ENCODE measurements at regions not wholly inside any gene's neighbourhood (a gene's known extent, or its start where the extent isn't known, plus 50 kb on each side); places are given as distances from the start of the nearest gene placed in this dataset.
"Not testable (repeated sequence)": the region's sequence is repeated elsewhere in the genome, so short reads cannot be mapped to it uniquely, and the experiment has no call there.

DNA sequence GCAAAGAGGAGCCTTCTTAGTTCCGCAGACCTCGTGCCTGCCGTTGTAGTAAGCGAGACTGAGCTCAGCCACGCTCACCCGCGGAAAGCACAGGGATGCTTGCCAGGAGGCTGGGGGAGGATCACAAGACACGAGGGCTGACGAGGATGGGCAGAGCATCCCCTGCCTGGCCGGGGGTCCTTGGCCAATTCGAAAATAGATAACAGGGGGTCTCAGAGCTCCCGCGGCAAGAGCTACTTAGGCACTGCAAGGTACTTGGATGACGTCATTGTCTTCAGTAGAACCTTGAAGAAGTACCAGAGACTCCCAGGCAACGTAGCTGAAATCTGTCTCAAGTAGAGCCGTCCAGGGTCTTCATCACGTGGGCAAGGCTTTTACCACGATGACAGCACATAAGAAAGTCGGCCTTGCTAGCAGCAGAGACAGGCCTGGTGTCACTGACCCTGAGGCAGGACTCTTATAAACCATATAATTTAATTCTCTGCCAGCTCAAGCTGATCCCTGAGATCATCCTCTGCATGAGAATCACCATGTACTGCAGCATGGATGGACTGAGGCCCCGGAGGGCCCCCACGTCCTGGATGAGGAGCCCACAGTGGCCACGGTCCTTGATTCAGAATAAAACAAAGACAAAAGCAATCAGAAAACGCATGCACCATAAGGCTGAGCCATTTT, 81.9 kb downstream of the TMEM18 start:
- DNase-seq (ENCODE audit: low read depth): no peak

DNA sequence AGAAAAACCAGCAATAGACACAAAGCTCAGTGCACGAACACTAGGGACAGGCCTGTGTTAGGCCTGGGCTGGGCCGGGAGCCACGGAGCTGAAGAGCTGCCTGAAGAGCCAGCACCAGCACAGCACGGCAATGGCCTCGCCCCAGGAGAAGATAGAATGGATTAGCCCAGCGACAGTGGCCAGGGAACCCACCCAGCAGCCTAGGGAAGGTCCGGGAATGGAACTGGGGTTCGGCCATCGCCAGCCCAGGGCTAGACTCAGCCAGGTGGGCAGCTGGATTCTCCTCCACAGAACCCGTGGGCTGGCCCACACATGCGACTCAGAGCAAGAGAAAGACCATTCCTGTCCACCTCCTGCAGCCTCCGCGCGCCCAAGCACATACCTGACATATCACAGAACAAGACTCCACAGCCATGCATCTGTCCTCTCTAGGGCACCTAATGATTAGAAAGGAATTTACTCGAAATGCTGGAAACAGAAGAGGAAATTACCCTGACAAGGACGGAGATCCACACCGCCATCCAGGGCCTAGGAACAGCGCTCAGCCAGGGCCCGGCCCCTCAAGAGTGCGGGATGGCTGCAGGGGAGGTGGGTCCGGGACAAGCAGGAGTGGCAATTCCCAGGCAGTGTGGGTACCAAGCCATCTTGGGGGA, 82.8 kb downstream of the TMEM18 start:
- no peak for DNase-seq (ENCODE audit: low read depth)

DNA sequence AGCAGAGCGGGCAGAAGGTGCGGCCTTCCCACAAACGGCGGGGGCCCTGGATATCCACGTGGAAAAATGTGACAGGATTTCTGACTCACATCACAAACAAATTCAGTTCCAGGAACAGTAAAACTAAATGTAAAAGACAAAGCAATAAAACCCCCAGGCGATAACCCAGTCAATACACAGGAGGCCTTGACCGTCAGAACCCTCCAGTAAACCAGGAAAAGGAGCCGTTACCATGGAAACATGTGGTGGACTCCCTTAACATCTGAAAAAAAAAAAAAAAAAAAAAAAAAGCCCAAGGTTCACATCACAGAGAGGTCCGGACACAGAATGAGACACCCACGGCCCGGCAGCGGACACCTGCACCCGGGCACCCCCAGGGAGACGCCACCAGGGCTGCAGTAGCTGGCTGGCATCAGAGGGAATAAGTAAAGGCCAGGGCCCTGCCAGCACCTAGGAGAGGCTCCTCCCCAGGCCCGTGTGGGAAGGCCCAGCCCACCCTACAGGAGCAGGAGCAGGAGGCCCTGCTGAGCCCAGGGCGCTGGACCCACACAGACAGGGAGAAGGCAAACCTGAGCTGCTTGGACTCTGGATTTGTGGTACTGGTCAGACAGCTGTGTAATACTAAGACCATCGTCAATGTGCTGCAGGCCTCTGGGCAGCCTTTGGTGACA, 83.7 kb downstream of the TMEM18 start:
- no peak for DNase-seq (ENCODE audit: low read depth)

DNA sequence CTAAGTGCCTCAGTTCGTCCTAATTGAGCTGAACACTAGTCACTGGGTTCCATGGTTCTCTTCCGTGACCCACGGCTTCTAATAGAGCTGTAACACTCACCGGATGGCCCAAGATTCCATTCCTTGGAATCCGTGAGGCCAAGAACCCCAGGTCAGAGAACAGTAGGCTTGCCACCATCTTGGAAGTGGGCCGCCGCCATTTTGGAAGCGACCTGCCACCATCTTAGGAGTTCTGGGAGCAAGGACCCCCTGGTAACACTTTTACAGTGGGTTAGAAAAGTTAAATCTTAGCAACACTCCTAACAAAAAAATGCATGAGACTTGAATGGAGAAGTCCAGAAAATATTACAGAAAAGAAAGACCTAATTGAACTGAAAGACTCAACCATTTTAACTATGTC, 84.5 kb downstream of the TMEM18 start:
- DNase-seq (ENCODE audit: low read depth): no peak

DNA sequence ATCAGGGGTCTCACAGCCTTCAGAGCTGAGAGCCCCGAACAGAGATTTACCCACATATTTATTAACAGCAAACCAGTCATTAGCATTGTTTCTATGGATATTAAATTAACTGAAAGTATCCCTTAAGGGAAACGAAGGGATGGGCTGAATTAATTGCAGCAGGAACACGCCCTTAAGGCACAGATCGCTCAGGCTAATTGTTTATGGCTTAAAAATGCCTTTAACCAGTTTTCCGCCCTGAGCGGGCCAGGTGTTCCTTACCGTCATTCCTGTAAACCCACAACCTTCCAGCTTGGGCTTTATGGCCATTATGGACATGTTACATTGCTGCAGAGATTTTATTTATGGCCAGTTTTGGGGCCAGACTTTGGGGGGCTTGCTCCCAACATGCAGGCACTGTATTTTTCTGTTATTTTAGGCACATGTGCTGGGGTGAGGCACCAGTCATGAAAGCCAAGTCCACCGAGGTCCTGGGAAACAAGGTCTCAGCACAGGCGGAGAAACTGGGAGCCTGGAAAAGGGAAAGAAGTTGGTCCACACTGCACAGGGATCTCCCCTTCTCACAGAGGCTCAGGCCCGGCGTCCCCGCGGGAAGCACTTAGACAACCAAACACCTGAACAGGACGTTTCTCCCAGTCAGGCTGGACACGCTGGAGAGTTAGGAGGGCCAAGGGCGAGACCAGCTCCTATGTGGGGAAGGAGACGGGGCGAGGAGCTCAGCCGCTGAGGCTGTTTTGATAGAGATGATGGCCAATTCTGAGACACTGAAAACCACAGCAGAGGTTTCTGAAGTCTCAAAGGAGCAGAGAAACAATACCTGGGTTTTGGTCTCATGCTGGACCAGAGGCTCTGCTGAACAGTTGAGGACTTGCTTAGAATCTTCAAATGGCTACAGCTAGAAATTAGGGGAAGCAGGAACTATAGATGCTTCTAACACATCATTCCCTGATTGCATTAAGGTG, 86.7 kb downstream of the TMEM18 start:
- no peak for DNase-seq (ENCODE audit: low read depth)

DNA sequence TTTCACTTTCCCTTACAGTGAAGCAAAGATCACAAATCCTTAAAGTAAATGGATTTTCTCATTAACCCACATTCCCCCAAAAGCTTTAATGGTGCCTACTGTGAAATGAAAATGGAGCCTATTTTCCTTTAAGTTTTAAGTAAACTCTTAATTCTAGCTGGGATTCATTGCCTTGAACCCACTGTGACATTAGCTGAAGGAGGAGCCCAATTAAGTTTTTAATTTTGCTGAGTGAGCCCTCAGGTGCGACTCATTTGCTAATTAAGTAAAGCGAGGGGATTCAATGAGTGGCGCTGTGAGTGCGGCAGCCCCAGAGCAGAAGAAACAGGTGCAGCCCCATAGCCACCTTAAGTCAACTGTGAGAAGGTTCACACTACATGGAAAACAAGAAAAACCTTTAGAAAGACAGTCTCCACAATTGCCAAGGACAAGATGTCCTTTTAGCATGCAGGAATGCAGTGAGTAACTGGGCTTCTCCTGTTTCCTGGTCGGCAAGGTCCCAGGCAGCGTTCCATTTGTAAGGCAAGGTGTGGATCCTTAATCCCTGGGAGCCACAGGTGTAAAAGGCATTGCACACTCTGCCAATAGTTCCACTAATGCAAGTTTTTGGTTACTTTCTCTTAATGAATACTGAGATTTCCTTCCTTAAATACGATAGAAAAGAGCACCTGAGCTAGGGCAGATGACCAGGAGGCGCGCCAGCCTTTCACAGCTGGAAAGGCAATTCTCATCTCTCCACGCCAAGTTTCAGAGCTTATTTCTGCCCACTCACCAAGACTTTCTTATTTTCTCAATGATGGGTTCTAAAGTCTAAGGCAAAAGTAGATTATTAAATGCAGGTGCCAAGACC, 87.7 kb downstream of the TMEM18 start:
- DNase-seq (ENCODE audit: low read depth): no peak

DNA sequence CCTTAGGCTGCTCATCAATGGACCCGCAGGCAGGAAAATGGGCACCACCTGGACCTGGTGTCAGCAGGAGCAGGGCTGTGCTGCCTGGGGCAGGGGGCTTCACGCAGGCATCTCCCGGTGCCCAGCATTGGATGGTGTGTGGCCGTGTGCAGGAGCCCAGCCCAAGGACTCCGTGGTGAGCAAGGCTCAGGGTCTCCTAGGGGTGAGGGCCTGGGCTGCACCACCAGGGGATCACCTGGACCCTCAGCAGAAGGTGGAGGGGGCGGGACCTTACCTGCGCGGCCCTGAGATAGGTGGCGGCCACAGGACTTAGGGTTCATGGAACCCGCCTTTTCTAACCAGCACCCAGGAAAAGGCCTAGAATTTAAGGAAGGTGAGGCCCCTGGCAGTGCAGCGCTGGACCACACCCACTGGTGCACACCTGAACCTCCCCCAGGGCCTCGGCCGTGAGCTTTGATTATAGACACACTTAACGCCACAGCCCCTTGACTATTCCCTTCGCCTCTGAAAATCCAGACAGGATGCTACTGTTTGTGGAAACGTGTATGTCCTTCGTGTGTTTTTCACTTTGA, 89.0 kb downstream of the TMEM18 start:
- no peak for DNase-seq (ENCODE audit: low read depth)

DNA sequence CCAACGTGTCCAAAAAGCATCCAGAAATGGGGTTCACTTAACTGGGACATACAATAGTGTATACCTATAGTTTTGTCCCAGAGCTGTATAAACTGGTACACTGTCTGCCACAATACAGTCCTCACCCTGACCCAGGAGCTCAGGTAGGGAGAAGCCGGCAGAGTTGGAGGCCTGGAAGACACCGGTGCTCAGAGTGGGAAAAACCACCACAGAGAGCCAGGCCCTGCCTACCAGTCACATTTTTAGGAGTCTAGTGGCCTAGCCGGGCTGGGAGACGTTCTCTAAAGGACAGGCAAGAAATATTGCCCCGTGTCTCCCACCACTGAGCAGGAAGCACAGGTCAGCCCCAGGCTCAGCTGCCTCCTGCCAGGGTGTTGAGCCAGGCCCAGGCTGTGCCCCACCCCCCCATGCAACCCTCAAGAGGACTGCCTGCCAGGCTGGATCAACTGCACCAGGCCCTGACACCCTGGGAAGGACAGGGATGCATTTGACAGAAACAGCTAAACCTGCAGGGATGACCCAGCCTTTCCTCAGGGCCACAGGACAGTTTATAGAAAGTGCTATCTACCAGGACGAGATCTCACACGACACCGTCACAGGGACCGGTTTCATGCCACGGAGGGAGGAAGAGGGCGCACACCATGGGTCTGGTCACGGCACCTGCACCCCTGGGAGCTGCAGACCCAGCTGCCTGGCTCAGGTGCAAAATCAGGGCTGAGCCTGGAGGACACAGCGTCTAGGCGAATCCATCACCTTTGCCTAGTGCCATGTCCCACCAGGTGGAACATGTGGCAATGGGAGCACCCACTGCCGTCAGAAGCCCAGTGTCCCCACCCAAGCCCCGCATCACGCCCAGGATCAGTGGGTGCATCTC, 89.9 kb downstream of the TMEM18 start:
- no peak for DNase-seq (ENCODE audit: low read depth)

DNA sequence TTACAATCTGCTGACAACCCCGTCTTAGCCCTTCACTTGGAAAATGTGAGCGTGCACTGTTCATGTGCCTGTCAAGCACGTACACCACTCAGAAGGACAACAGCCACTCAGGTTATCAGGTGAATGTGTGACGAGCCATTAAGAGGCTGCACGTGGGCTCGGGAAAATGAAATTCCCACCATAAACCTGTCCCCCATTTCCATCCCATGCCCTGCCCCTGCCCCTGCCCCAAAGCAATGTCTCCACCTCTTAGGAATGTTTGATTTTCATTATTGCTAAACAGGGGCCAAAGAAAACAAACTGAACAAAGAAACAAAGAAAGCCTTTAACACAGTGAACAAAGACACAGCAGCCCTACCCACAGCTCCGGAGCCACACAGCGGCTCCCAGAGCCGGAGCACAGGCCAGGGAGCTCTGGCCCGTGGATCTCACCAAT, 90.5 kb downstream of the TMEM18 start:
- DNase-seq (ENCODE audit: low read depth): no peak

DNA sequence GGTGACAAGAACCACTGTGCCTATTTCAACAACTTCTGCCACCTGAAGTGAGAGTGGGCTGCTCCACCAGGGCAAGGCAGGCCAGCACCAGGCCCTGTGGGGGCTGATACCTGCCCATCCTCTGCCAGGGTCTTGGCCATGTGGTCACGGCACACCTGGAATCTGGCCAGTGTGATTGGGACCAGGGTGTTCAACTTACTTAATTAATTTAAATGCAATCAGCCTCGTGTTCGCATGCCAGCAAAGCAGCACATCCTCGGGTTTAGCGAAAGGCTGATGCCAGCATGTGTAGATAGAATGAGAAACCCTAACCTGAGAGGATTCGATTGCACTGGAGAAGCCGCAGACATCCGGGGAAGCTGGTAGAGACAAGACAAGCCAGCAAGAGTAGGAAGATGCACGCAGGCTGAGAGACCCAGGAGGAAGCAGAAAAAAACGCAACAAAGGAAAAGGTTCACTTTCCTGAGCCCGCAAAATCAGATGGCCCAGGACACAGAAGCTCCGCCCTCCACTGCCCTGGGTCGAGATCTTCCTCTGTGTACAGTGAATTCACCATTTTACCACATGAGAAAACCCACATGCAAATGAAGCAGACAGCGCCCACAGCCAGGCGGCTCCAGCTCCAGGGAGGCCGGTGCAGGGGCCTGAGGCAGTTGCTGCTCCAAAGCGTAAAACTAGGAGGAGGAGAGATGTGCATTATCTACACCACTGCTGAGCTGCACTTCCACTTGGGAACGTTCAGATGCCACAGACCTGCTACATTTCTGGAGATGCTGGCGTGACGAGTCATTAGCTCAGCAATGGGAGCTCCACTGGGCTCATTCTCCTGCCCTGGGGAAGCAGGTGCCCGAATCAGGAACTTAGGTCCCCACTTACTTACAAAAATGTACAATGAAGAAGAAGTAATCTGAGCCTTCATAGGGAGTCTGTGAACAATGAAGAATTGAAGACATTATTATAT, 92.1 kb downstream of the TMEM18 start:
- DNase-seq (ENCODE audit: low read depth): peak; percentile 5

DNA sequence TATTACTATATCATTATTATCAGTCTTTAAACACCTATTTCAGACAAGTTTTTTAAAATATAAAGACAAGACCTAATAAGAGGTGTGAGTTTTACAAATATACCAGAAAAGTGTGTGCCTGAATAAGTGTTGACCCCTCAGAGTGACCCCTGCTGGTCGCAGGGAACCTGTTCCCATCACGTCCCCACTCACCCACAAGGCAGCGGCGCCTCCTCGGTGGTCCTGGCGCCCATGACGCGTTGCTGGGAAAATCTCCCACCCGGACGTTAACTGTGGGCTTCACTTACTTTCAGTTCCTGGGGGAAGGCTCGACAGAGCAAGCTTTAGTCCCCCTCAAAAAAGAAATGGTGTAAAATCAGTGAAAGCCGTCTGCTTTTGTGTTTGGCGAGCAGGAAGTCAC, 93.5 kb downstream of the TMEM18 start:
- DNase-seq (ENCODE audit: low read depth): no peak

DNA sequence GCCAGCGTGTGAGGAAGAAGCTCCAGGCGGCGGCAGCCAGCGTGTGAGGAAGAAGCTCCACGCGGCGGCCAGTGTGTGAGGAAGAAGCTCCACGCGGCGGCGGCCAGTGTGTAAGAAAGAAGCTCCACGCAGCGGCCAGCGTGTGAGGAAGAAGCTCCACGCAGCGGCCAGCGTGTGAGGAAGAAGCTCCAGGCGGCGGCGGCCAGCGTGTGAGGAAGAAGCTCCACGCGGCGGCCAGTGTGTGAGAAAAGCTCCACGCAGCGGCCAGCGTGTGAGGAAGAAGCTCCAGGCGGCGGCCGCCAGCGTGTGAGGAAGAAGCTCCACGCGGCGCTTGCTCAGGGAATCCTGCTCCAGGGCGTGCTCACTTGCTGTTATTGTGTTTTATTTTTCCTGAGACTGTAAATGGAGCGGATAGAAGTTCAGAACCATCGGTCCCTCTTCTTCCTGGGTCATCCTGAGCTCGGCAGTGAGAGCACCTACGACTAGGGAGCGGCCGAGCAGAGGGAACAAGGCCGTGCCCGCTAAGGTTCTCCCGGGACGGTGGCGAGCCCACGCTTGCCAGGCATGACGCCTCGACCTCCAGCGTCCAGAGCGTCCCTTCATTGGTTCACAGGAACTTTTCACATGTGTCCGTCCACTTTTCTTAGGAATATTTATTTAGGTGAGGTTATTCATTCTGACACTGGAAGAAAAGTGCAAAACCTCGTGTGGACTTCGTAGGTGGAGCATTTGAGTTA, 94.2 kb downstream of the TMEM18 start:
- no peak for DNase-seq (ENCODE audit: low read depth)

DNA sequence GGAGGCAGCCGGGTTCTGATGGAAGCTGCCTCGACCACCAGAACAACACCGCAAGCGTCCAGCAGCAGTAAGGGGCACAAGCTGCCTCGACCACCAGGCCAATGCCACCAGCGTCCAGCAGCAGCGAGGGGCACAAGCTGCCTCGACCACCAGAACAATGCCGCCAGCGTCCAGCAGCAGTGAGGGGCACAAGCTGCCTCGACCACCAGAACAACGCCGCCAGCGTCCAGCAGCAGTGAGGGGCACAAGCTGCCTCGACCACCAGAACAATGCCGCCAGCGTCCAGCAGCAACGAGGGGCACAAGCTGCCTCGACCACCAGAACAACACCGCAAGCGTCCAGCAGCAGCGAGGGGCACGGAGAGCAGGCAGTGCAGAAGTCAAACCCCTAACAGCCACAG, 94.9 kb downstream of the TMEM18 start:
- not testable (repeated sequence) for DNase-seq (ENCODE audit: low read depth)

DNA sequence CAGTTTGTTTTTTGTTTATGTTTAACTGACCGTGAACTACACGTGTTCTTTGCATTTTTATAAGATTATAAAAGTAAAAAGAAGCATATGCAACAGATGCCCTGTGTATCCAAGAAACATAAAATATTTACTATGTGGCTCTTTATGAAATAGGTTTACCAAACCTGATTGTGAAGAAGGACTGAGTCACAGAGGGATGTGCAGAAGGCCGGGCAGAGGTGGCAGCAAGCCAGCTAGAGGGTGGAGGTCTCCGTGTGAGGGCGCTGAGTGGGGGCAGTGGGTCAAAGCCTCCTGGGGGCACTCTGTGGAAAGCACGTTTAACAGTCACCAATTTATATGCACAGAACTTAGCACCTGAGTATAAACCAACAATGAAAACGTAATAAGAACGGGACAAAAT, 97.2 kb downstream of the TMEM18 start:
- DNase-seq (ENCODE audit: low read depth): no peak

DNA sequence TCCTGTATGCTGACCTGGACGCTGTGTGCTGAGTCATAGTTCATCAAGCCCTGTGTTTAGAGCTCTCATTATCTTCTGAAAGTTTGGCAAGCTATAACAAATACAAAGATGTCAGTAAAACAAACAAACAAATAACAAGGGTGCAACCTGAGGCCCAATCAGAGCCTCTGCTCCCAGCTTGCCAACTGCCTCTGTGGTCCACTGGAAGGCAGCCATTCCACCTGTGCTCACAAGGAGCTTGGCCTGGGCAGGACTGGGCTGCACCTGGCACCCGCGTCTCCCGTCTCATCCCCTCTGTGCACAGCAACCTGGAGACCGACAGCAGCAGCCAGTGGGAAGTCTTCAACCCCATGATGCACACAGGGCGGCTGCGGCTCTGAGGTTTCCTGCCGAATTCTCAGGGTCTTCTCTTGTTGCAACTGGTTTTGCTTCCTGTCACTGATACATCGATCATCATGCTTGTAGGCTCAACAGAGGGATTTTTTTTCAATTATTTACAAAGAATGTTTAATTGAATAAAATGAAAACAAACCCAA, 97.8 kb downstream of the TMEM18 start:
- no peak for DNase-seq (ENCODE audit: low read depth)

DNA sequence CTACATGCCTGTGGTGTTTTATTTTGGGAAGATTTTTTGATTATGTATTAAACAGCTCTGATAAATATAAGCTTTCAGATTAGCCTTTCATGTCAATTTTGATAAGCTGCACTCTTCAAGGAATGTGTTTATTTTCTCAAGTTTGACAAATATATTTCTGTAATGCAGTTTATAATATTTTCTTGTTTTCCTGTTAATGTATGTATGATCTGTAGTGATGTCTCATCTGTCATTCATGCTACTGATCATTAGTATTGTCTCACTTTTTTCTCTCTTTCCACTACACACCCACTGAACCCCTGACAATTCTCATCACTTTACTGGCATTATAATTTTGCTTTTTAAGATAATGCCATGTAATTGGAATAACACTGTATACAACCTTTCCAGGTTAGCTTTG, 100.9 kb downstream of the TMEM18 start:
- DNase-seq (ENCODE audit: low read depth): no peak

DNA sequence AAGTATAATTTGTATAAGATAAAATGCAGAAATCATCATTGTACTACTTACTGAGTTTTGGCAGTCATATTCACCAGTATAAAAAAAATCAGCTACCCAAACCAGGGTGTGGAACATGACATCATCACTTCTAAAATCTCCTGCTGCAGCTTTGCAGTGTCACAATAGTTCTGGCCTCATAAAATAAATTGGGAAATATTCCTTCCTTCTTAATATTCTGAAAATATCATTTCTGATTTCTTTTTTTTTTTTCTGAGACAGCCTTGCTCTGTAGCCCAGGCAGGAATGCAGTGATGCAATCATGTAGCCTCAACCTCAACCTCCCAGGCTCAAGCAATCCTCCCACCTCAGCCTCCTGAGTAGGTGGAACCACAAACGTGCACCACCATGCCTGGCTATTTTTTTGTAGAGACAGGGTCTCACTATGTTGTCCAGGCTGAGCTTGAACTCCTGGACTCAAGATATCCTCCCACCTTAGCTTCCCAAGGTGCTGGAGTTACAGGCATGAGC, 101.4 kb downstream of the TMEM18 start:
- DNase-seq (ENCODE audit: low read depth): no peak
